ENCODE measurements at regions not wholly inside any gene's neighbourhood (a gene's known extent, or its start where the extent isn't known, plus 50 kb on each side); places are given as distances from the start of the nearest gene placed in this dataset.
"Not testable (repeated sequence)": the region's sequence is repeated elsewhere in the genome, so short reads cannot be mapped to it uniquely, and the experiment has no call there.

DNA sequence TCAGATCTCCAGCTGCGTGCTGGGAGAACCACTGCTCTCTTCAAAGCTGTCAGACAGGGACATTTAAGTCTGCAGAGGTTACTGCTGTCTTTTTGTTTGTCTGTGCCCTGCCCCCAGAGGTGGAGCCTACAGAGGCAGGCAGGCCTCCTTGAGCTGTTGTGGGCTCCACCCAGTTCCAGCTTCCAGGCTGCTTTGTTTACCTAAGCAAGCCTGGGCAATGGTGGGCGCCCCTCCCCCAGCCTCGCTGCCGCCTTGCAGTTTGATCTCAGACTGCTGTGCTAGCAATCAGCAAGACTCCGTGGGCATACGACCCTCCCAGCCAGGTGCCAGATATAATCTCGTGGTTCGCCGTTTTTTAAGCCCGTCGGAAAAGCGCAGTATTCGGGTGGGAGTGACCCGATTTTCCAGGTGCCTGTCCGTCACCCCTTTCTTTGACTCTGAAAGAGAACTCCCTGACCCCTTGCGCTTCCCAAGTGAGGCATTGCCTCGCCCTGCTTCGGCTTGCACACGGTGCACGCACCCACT, 288.2 kb downstream of the RASEF start:
- H3K4me3 Mint-ChIP-seq; H3K27ac Mint-ChIP-seq; H3K27me3 Mint-ChIP-seq; intact Hi-C loops (cut with micrococcal nuclease); H3K4me1 Mint-ChIP-seq (ENCODE audit: low read depth); H3K36me3 Mint-ChIP-seq (ENCODE audit: low read depth); H3K9me3 Mint-ChIP-seq: not testable (repeated sequence)

DNA sequence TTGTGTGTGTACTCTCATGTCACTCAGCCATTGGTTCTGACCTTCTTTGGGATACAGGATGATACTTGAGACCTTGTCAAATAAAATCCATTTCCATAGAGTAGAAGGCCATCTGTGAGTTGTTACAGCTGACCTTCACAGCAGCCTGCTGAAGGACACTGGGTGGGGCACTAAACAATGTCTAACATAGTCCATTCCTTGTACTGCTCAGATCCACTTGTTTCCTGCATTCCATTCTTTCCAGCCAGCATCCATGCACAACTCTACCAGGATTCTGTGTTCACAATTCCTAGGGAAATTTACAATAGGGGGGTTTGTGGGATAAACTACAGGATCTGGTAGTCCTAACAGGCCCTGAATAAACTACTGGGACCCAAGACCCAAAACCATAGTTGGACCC, 286.4 kb downstream of the RASEF start:
- Mint-ChIP-seq H3K27ac (no peak overlapping the region), H3K27me3 (no peaks in the 10 kb centered on the region), H3K4me1 (ENCODE audit: low read depth) (no peaks in the 10 kb centered on the region), H3K4me3 (no peak overlapping the region), H3K9me3 (peaks cover 11% of the 10 kb centered on the region), H3K36me3 (ENCODE audit: low read depth) (no peaks in the 10 kb centered on the region)
- intact Hi-C loops (cut with micrococcal nuclease): no loop called here

DNA sequence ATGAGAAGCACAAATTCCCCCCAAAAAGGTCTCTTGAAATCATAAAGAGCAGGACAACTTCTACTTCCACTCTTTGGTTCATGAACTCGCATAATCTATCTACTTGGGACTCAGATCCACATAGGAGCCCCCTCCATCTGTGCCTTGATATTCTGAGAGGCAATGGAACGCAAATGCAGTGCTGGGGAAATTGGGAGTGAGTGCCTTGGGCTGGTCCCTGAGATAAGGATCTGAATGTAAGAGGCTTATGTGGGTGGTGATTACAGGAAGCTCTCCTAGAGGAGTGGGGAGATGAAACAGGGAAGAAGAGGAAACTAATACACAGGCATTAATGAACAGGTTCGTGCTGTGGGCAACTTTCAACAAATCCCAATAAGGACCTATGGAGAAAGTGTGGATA, 285.6 kb downstream of the RASEF start:
- H3K9me3 Mint-ChIP-seq: peaks cover 19% of the 10 kb centered on the region
- H3K27ac Mint-ChIP-seq: no peak overlapping the region
- no peak overlapping the region for H3K4me3 Mint-ChIP-seq
- H3K4me1 Mint-ChIP-seq (ENCODE audit: low read depth): no peaks in the 10 kb centered on the region
- H3K27me3 Mint-ChIP-seq: no peaks in the 10 kb centered on the region
- intact Hi-C loops (cut with micrococcal nuclease): no loop called here
- H3K36me3 Mint-ChIP-seq (ENCODE audit: low read depth): no peaks in the 10 kb centered on the region

DNA sequence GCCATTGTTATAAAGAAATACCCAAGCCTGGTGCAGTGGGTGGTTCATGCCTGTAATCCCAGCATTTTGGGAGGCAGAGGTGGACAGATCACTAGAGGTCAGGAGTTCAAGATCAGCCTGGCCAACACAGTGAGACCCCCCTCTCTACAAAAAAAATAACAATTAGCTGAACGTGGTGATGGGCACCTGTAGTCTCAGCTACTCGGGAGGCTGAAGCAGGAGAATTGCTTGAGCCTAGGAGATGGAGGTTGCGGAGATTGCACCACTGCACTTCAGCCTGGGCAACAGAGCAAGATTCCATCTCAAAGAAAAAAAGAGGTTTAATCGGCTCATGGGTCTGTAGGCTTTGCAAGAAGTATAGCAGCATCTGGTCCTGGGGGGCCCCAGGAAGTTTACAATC, 284.0 kb downstream of the RASEF start:
- H3K4me1 Mint-ChIP-seq (ENCODE audit: low read depth); H3K4me3 Mint-ChIP-seq; H3K27ac Mint-ChIP-seq; H3K27me3 Mint-ChIP-seq; H3K36me3 Mint-ChIP-seq (ENCODE audit: low read depth); intact Hi-C loops (cut with micrococcal nuclease): not testable (repeated sequence)
- peaks cover 20% of the 10 kb centered on the region for H3K9me3 Mint-ChIP-seq

DNA sequence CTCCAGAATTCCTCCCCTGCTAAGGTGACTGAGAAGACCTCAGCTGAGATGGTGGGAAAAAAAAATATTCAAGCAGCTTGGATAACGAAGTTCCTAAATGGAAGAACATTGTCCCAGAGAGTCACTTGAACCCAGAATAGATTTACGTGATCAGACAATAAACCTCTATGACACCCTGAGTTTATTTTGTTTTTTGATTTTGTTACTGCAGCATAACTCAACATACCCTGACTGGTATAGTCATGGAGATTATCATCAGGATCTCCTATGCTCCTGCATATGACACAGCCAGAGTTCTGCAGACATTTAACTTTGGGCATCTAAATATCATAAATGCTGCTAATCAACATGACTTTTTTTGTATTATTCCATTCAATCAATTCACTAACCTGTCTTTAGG, 282.9 kb downstream of the RASEF start:
- no peak overlapping the region for H3K27ac Mint-ChIP-seq
- peaks cover 20% of the 10 kb centered on the region for H3K9me3 Mint-ChIP-seq
- no peaks in the 10 kb centered on the region for H3K4me1 Mint-ChIP-seq (ENCODE audit: low read depth)
- intact Hi-C loops (cut with micrococcal nuclease): no loop called here
- H3K27me3 Mint-ChIP-seq: no peaks in the 10 kb centered on the region
- H3K4me3 Mint-ChIP-seq: no peak overlapping the region
- H3K36me3 Mint-ChIP-seq (ENCODE audit: low read depth): no peaks in the 10 kb centered on the region

DNA sequence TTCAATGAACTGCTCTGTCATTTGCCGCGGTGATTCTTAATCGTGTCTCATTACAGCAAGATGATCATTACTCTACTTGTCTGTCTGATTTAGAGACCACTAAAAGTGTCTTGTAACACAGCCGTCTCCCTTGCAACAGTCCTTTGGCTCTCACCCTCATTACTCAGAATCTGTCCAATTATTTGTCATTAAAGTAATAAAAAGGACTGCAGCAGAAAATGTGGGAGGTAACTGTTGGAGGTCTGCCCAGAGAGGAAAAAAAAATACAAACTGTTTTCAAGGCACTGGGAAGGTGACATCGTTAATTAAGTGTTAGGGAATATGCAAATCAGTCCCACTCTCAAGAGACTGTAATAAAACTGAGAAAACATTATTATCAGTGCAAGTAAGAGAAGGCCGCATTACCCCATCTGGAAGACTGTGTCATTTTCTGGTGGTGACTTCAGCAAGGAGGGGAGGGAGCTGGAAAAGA, 281.0 kb downstream of the RASEF start:
- H3K36me3 Mint-ChIP-seq (ENCODE audit: low read depth): no peaks in the 10 kb centered on the region
- H3K9me3 Mint-ChIP-seq: peaks cover 20% of the 10 kb centered on the region
- H3K4me1 Mint-ChIP-seq (ENCODE audit: low read depth): no peaks in the 10 kb centered on the region
- no peak overlapping the region for H3K27ac Mint-ChIP-seq
- intact Hi-C loops (cut with micrococcal nuclease): no loop called here
- H3K4me3 Mint-ChIP-seq: no peak overlapping the region
- no peaks in the 10 kb centered on the region for H3K27me3 Mint-ChIP-seq

DNA sequence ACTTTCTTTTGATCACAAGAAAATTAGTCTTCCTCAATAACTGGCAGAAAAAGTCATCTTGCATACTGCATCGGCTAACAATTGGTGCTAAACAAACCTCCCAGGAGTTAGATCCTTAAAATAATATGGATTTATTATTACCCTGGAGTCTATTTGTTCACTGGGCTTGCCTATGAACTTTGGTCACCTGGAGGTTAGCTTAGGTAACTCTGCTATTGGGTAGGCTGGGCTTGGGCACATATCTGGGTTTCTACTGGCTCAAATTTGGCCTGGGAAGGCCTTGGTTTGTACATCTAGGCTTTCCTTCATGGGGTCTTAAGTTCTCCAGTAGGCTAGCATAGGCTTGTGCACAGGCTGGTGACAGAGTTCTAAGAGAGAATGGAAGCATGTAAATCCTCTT, 279.9 kb downstream of the RASEF start:
- intact Hi-C loops (cut with micrococcal nuclease): no loop called here
- Mint-ChIP-seq H3K4me1 (ENCODE audit: low read depth) (no peaks in the 10 kb centered on the region), H3K4me3 (no peak overlapping the region), H3K36me3 (ENCODE audit: low read depth) (no peaks in the 10 kb centered on the region), H3K9me3 (peaks cover 20% of the 10 kb centered on the region), H3K27ac (no peak overlapping the region), H3K27me3 (no peaks in the 10 kb centered on the region)

DNA sequence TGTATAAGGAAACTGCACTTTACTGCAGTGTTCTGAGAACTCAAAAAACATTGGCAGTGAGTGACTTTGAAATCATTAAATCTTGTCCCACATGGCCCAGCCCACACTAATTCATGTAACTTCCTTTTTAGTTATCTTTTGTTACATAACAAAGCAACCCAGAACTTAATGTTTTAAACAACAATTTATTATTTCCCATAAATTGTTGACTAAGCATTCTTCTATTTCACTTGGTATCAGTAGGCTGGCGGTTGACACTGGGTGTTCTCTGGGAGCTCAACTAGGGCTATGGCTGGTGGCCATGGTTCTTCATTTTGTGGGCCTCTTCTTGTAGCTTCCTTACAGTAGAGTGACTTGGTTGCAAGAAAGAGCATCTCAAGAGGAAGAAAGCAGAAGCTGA, 278.4 kb downstream of the RASEF start:
- Mint-ChIP-seq H3K27me3 (no peaks in the 10 kb centered on the region), H3K9me3 (peaks cover 11% of the 10 kb centered on the region), H3K4me3 (no peak overlapping the region), H3K27ac (no peak overlapping the region), H3K36me3 (ENCODE audit: low read depth) (no peaks in the 10 kb centered on the region), H3K4me1 (ENCODE audit: low read depth) (no peaks in the 10 kb centered on the region)
- intact Hi-C loops (cut with micrococcal nuclease): no loop called here

DNA sequence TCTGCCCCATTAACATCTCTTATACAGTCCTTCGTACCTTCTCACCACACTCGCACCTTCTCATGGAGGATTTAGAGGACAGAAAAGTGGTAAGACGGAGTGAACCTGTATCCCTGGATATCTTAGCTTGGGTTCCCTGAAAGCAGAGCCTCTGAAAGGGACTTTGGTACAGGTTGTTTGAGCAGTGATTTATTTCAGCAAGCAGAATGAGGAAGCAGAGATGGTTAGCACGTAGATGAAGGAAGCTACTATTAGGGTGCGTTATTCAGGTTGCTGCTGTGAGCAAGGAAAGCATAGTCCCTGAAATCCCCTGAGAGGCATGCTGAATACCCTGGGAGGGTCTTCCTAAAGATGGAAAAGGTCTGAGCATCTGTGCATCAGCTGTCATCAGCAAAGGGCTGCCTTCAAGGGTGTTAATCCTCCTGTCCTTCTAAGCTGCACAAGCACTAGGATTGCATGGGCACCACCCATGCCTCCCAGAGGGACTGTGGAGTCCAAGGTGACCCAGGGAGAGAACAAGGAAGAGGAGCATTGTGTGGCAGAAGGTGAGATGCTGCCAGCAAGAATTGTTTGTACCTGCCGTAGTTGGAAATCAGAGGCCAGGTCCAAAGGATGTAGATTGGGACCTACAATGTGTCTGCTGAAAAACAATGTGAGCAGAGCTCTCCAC, 273.7 kb downstream of the RASEF start:
- Mint-ChIP-seq H3K27me3 (no peaks in the 10 kb centered on the region), H3K36me3 (ENCODE audit: low read depth) (no peaks in the 10 kb centered on the region), H3K4me1 (ENCODE audit: low read depth) (no peaks in the 10 kb centered on the region), H3K27ac (no peak overlapping the region), H3K4me3 (no peak overlapping the region), H3K9me3 (no peaks in the 10 kb centered on the region)
- intact Hi-C loops (cut with micrococcal nuclease): no loop called here

DNA sequence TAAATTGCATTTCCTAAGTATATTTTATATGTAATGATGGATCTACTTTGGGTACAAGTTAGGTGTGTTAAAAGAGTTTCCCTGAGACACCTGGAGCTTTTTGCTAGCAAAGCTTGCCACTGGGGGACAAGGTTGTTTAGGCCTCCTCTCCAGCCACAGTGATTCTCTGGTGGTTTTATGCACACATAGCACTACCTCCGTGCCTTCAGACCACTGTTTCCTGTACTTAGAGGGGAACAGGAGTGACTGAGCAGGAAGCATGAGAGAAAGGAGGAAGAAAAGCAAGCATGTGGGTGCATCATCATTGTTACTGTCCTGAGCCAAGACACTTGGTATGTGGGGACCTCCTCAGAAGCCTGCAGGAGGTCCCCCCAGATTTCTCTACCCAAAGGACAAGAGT, 272.1 kb downstream of the RASEF start:
- H3K36me3 Mint-ChIP-seq (ENCODE audit: low read depth): no peaks in the 10 kb centered on the region
- no peak overlapping the region for H3K4me3 Mint-ChIP-seq
- intact Hi-C loops (cut with micrococcal nuclease): no loop called here
- H3K4me1 Mint-ChIP-seq (ENCODE audit: low read depth): no peaks in the 10 kb centered on the region
- no peaks in the 10 kb centered on the region for H3K9me3 Mint-ChIP-seq
- H3K27me3 Mint-ChIP-seq: no peaks in the 10 kb centered on the region
- H3K27ac Mint-ChIP-seq: no peak overlapping the region

DNA sequence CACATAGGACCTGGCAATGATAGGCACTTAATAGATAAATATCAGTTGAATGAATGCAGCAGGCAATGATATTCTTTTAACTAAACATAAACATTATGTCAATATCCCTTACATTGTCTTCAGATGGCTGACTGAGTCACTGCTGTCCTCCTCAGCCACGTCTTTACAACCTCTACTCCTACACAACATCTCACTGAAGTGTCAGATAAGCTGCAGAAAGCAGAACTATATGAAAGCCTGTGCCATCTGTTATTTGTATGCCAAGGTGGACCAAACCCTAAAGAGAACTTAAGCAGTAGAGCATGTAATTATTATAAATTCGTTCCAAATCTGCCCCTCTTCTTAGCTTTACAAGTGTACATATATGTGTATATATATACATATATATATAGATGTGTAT, 271.2 kb downstream of the RASEF start:
- no peaks in the 10 kb centered on the region for H3K9me3 Mint-ChIP-seq
- no peaks in the 10 kb centered on the region for H3K36me3 Mint-ChIP-seq (ENCODE audit: low read depth)
- intact Hi-C loops (cut with micrococcal nuclease): no loop called here
- H3K4me3 Mint-ChIP-seq: no peak overlapping the region
- H3K4me1 Mint-ChIP-seq (ENCODE audit: low read depth): no peaks in the 10 kb centered on the region
- H3K27ac Mint-ChIP-seq: no peak overlapping the region
- no peaks in the 10 kb centered on the region for H3K27me3 Mint-ChIP-seq

DNA sequence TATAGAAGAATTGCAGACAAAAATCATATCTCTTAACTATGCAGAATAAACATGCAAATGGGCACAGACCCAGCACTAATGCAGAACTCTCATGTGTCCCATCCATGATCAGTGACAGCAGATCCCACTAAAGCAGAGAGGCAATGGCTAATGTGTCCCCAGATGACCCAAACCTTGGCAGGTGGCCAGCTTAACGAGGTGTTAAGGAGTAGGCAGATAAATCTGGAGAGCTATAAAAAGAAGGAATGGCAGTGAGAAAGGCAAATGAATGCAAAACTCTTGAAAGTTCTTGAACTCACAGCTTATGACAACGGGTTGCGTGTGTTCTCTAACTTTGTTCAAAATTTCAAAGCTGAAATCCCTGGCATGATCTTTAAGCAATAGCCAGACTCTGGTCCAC, 265.4 kb downstream of the RASEF start:
- H3K4me3 Mint-ChIP-seq: no peak overlapping the region
- intact Hi-C loops (cut with micrococcal nuclease): no loop called here

DNA sequence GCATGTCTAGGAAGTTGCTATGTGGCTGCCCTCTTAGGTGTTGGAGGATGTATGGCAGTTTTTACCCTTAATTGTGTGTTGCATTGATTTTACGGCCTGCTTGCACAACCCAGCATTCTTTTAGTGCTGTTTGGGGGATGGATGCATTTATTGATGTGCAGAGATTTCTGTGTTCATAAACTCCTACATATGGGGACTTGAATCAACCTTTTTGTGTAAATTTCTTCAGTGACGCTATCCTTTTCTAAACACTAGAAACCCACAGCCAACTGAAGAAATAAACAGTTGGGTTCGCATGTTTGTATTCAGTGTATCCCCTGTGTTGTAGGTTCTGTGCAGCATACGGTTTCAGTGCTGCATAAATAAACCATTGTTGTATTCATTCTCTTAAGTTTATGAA, 263.7 kb downstream of the RASEF start:
- Mint-ChIP-seq H3K9me3 (peaks cover 9% of the 10 kb centered on the region), H3K27ac (no peak overlapping the region), H3K4me1 (ENCODE audit: low read depth) (no peaks in the 10 kb centered on the region), H3K27me3 (no peaks in the 10 kb centered on the region), H3K4me3 (no peak overlapping the region), H3K36me3 (ENCODE audit: low read depth) (no peaks in the 10 kb centered on the region)
- intact Hi-C loops (cut with micrococcal nuclease): no loop called here

More for the DNA sequence above, 265.4 kb downstream of the RASEF start:
- H3K27ac Mint-ChIP-seq: no peak overlapping the region
- H3K9me3 Mint-ChIP-seq: peaks cover 9% of the 10 kb centered on the region
- no peaks in the 10 kb centered on the region for H3K36me3 Mint-ChIP-seq (ENCODE audit: low read depth)
- no peaks in the 10 kb centered on the region for H3K4me1 Mint-ChIP-seq (ENCODE audit: low read depth)
- H3K27me3 Mint-ChIP-seq: no peaks in the 10 kb centered on the region

DNA sequence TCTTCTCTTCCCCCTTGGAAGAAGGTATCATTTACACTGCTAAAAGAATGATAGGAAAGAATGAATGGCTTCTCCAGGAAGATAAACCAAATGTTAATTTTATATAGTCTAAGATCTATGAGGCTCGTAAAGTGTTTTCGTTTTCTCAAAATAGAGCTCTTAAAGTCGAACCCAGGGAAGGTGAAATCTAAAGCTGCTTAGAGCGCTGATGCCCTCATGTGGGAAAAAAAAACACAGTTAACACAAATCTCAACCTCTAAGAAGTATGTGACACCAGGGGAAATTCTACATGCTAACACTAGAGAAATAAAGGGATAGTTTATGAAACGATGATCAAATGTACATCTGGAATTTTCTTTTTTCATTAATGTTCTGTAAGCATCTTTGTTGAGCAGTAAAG, 257.9 kb downstream of the RASEF start:
- H3K36me3 Mint-ChIP-seq (ENCODE audit: low read depth): no peaks in the 10 kb centered on the region
- no peaks in the 10 kb centered on the region for H3K27me3 Mint-ChIP-seq
- peaks cover 9% of the 10 kb centered on the region for H3K9me3 Mint-ChIP-seq
- no peaks in the 10 kb centered on the region for H3K4me1 Mint-ChIP-seq (ENCODE audit: low read depth)
- H3K4me3 Mint-ChIP-seq: no peak overlapping the region
- intact Hi-C loops (cut with micrococcal nuclease): no loop called here
- no peak overlapping the region for H3K27ac Mint-ChIP-seq

DNA sequence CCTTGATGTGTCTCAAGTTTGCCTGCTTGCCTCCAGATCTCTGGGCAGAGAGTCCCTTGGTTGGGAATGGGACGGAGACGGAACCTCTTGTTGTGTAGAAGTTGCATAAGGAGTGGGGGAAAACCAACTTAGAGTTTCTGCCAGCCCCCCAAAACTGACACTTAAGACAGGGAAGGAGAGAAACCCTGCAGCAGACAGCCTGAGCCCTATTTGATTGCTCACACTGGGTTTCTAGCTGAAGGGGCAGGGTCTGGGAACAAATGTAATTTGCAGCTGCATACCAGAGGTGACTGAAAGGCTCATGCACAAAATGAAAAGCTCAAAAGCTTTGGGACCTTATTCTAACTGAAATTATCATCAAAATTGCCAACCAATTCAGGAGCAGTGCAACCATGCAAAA, 254.5 kb downstream of the RASEF start:
- intact Hi-C loops (cut with micrococcal nuclease): no loop called here
- H3K27me3 Mint-ChIP-seq: no peaks in the 10 kb centered on the region
- H3K4me1 Mint-ChIP-seq (ENCODE audit: low read depth): no peaks in the 10 kb centered on the region
- H3K4me3 Mint-ChIP-seq: no peak overlapping the region
- no peaks in the 10 kb centered on the region for H3K36me3 Mint-ChIP-seq (ENCODE audit: low read depth)
- no peaks in the 10 kb centered on the region for H3K9me3 Mint-ChIP-seq
- H3K27ac Mint-ChIP-seq: no peak overlapping the region

Measured in dendritic cell treated with granulocyte-macrophage colony-stimulating factor and Interleukin-4, amounts not matched to agents 40 ng/mL and 50 ng/mL, for 4 days (primary cell).